Stimulated activated CD4-positive, alpha-beta T cell treated with anti-CD3 and anti-CD28 coated beads, Interleukin-1b, Interleukin-23, amount 100 ng/mL, for 24 hours (primary cell): ENCODE measurements at regions not wholly inside any gene's neighbourhood (a gene's known extent, or its start where the extent isn't known, plus 50 kb on each side); places are given as distances from the start of the nearest gene placed in this dataset.
A peak's percentile ranks its signal among the peaks of the same experiment; 100 is the strongest.

ENCODE experiments used
- DNase-seq, 4 experiments: peaks; one replicate each; pipeline ENCODE4 v3.0.0-alpha.2; 2020; ENCODE audit warnings: low read depth in 4 of 4, low spot score in 1 of 4

DNA sequence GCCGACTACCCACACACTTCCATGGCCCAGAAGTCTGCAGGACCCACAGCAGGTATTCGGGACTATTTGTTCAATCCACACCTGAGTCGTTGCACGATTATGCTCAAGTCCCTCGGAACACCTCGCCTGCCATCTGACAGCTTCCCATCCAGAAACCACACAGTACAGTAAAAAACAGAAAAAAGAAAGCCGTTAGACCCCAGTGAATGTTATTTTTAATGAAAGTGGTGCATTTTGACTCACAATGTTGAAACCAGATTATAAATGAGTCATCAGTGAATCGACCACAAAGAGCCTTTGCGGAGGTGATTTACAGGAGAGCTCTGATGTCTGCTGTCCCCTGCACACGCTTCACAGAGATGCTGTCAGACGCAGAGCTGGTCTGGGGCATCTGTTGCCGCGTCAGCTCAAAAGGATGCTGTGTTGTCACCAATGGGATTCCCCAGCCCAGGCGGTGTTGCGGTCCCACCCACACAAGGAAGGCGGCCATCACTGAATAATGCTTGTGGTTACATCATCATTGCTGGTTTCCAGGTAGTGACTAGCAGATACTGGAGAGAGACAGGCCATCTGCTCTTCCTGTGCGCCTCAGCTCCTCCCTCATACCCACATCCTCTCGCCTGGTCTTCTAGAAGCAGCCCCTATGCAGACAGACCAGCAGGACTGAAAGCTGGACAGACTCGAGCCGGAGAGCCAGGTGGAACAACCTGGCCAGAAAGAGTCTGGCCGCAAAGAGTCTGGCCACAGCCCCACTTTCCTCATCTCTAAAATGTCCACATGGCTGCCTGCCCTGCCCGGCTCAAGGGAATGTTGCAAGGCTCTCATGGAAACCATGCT is 116.8 kb downstream of the TOMM20 start:
- peak; percentile 74 to 94 (median 83) for DNase-seq

GRCh38 chr1:235011064-235011598 is 117.5 kb downstream of the TOMM20 start:
- peak; percentile 28 to 68 (median 42) for DNase-seq

DNA sequence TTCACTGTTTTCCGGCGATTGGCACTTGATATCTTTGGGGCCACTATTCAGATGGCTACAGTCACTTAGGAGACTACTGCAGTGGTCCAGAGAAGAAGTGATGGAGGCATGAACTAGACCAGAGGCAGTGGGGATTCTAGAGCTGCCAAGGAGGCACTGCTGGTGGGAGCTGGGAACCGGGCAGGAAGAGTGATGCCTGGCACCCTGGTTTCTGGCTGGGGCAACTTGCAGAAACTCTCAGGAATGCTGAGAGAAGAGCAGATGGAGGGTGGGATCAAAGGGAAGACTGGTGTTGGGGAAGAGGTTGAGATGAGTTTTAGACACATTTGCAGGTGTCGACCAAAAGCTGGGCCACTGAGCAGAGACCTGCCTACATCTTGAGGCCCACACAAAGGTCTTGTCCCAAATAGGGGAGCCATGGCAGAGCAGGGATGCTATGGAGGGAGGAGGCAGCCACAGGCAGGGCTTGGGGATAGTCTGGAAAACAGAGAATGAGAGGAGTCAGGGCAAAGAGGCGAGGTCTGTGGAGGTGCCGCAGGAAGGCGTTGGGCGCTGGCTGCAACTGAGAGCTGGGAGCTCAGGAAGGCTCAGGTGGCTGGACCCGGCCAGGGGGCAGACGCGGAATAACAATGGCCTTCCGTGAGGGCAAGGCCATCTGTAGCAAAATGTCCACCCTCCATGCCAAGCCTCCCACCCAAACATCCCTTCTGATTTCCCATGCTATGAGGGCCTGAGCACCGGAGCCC is 118.9 kb downstream of the TOMM20 start:
- DNase-seq: no peak

DNA sequence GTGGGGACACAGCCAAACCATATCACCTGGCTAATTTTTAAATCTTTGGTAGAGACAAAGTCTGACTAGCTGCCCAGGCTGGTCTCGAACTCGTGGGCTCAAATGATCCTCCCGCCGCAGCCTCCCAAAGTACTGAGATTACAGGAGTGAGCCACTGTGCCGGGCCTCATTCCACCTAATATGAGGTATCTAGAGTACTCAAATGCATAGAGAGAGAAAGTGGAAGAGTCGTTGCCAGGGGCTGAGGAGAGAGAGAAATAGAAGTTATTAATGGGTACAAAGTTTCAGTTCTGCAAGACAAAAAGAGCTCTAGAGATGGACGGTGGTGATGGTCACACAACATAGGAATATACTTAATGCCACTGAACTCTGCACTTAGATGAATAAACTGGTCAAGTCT is 119.6 kb downstream of the TOMM20 start:
- no peak for DNase-seq

- DNase-seq: no peak
Observed at GRCh38 chr1:235008239-235008638, 120.4 kb downstream of the TOMM20 start.

- DNase-seq: no peak
Observed at GRCh38 chr1:235006816-235007215, 121.8 kb downstream of the TOMM20 start.

DNA sequence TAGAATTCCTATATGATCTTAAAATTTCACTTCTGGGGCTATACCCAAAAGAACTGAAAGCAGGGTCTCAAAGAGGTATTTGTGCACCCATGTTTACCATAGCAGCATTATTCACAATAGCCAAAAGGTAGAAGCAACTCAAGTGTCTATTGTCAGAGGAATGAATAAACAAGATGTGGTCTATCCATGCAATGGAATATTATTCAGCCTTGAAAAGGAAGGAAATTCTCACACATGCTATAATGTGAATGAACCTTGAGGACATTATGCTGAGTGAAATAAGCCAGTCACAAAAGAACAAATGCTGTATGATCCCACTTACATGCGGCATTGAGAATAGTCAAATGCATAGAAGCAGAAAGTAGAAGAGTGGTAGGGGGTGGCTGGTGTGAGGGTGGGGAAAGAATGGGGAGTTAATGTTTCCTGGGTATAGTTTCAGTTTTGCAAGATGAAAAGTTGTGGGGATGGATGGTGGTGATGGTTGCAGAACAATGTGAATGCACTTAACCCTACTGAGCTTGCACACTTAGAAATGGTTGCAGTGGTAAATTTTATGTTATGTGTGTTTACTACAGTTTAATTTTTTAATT is 122.4 kb downstream of the TOMM20 start:
- DNase-seq: no peak

DNA sequence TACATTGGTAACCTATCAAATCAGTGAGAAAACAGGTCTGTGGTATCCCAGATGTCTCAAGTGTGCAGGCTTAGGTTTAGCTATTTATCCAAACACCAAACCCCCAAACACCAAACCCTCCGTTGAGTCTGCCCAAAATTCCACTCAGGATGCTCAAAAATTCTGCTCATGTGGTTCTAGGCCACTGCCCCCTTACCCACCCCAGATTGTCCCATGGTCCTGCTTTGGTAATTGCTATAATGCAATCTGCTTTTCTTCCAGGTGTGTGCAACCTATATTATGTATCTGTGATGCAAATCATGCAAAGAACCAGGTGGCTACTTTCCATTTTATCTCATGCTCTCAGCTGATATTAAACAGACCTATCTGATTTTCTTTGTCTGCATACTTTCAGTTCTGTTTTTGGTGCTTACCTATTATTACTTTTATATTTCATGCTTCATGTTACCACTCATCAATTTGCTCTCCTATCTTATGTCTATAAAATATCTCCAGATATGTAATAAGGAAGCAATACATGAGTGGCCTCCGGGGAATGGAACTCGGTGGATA is 123.7 kb downstream of the TOMM20 start:
- no peak for DNase-seq

DNA sequence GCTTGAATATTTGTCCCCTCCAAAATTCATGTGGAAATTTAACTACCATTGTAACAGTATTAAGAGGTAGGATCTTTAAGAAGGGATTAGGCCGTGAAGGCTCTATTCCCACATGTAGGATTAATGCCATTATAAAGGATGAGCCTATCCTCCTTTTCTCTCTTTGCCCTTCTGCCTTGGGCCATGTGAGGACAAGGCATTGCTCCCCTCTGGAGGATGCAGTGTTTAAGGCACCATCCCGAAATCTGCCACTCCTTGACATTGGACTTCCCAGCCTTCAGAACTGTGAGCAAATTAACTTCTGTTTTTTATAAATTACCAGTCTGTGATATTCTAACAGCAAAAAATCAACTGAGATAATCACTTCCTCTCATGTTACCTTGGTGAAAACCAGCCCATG is 124.4 kb downstream of the TOMM20 start:
- no peak for DNase-seq

DNA sequence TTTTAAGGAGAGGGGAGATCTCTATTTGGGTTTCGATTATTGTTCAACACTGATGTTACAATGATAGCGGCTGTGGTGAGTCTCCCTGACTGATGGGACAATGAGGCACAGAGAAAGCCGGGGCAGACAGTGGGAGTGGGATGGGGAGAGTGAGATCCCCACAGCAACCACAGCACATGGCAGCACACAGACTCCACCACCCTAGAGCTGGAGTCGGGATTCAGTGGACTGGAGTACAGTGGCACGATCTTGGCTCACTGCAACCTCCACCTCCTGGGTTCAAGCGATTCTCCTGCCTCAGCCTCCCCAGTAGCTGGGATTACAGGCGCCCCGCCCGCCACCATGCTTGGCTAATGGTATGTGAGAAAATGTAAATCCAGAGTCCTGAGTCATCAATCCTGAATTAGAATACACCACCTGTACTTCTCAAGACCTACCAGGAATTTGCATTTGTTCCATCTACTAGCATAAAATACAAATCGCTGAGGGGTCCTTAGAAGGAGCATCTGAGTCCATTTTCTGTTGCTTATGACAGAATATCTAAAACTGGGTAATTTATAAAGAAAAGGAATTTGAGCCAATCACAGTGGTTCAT is 125.8 kb downstream of the TOMM20 start:
- DNase-seq: no peak

GRCh38 chr1:234999513-234999940 is 129.1 kb downstream of the TOMM20 start:
- DNase-seq: no peak

DNA sequence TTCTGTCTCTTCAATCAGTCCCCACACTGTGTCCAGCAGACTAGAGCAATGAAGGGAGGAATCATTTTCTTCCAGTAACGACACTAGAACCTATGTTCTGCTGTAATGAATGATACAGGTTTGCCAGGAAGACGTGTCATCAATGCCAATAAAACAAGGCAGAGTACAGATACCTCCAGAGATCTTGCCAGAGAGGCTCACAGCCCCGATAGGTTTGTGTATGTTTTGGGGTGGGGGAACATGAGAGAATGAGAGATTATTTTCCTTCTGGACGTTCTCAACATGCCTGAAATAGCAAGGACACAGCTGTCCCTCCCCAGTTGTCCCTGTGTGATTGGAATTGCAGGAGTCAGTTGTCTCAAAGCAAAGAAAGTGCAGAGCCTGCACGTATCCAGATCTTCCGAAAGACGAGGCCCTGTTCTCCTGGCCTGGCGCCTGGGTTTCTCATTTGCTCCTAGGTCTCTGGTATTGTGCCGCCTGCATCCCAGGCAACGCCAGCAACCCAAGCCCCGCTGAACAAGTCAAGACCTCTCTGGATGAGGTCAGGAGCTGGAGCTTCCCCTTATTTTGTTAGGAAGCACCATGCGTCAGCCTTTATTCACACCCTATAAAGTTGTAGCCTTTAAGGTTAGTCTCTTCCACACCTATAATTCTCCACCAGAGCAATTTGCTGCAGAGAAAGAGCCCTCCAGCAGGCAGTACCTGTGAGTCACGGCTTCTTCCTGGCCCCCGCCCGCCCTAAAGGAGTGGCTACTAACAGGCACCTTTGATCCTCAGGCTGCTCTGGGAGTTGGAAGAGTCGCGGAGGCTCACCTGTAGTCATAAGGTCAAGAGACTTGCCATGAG is 130.5 kb downstream of the TOMM20 start:
- DNase-seq: no peak

DNA sequence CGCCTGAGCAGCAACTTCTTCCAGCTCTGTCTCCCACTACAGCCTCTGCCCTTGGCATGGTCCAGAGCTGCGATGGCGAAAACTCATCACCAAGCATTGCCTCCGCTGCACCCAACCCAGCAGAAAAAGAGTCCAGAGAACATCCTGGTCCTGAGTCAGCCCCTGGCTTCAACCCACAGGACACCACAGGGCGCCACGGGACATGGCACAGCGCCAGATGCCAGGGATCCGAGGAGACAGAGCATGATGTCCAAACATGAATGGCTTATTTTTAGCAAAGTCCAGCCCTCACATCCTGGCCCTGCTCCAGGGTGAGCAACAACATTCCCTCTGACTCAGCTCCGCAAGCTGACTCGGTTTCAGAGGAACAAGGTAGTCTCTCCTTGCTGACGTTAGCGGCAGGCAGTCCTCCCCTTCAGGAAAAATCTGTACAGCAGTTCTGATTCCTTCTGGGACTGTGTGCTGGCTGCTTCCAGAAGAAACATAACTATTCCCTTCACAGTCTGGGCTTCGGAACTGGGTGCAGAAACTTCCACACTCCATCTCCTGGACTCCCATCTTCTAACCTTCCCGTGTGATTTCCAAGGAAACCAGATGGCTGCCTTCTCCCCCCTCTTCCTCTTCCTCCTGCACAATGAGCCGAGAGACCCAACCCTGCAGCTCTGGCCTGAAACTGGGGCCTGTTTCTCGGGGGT is 131.3 kb downstream of the TOMM20 start:
- no peak for DNase-seq

- DNase-seq: no peak
Observed at GRCh38 chr1:234996245-234996757, 132.3 kb downstream of the TOMM20 start.

DNA sequence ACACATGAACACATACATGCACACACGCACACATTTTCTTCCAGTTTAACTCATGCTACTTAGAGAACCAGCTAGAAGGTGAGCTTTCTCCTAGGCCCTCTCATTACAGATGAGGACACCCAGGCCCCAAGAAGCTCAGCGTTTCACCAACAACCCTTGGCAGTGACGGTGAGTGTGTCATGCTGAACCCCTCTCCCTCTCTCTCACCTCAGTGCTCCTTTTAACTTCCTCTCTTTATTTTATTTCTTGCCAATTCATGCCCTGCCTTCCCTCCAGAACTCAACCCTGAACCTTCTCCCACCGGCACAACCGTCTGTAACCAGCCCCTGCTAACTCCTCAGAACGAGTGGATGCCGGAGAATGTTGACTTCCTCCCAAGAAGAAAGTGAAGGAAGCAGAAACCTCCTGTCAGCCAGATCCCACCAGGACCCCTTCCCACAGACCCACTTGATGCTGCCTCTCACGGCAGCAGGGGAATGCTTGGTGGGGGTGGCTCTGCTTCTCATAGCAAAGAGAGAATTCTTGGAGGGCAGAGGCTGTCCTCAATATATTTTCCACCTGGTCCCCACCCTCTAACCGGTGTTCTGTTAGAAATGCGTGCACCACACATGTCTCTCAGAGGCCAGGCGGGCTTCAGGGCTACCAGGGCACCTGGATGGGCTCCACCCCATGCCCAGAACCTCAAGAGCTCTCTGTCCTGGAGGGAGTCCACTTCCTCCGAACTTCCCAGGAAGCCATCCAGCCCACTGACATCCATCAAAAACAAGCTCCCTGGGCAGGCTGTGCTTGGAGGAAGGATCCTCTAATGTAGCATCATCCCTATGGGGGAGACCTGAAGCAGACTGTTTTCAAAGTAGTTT is 134.0 kb downstream of the TOMM20 start:
- no peak for DNase-seq

- DNase-seq: no peak
Observed at GRCh38 chr1:234992065-234992464, 136.6 kb downstream of the TOMM20 start.

GRCh38 chr1:234990874-234991801 is 137.5 kb downstream of the TOMM20 start:
- DNase-seq: no peak
